ENCODE measurements at regions not wholly inside any gene's neighbourhood (a gene's known extent, or its start where the extent isn't known, plus 50 kb on each side); places are given as distances from the start of the nearest gene placed in this dataset.

DNA sequence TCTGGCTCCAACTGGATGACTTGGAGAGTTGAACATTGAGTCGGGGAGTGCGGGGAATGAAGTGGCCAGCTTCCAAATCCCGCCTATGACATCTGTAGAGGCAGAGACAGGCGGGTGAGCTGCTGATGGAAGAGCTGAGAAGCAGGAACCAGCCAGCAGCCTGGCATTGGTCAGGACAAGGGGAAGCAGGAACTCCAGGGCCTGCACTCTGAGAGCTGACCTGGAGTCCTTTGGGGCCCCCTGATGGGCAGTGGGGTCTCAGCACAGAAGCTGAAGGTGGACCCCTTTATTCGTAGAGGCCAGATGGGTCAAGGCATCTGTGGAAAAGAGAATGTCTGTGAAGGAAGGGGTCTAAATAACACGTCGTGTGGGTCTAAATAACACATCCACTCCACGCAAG, 57.0 kb downstream of the SEC61G start:
- no peak for DNase-seq (ENCODE audit: low spot score)
- Histone ChIP-seq H3K9me3 (ENCODE audit: severe bottlenecking) (peaks cover 2% of the 10 kb centered on the region), H3K4me3 (ENCODE audit: severe bottlenecking) (no peak overlapping the region), H3K4me1 (ENCODE audit: insufficient read depth, poor library complexity, severe bottlenecking) (no peaks in the 10 kb centered on the region), H3K36me3 (ENCODE audit: low read depth) (no peaks in the 10 kb centered on the region), H3K27ac (ENCODE audit: poor library complexity, severe bottlenecking) (no peak overlapping the region), H3K27me3 (ENCODE audit: insufficient read depth, poor library complexity, severe bottlenecking) (peaks cover 13% of the 10 kb centered on the region)
- ATAC-seq (ENCODE audit: low read depth), result no peak
- TF ChIP-seq, protein P1, sequence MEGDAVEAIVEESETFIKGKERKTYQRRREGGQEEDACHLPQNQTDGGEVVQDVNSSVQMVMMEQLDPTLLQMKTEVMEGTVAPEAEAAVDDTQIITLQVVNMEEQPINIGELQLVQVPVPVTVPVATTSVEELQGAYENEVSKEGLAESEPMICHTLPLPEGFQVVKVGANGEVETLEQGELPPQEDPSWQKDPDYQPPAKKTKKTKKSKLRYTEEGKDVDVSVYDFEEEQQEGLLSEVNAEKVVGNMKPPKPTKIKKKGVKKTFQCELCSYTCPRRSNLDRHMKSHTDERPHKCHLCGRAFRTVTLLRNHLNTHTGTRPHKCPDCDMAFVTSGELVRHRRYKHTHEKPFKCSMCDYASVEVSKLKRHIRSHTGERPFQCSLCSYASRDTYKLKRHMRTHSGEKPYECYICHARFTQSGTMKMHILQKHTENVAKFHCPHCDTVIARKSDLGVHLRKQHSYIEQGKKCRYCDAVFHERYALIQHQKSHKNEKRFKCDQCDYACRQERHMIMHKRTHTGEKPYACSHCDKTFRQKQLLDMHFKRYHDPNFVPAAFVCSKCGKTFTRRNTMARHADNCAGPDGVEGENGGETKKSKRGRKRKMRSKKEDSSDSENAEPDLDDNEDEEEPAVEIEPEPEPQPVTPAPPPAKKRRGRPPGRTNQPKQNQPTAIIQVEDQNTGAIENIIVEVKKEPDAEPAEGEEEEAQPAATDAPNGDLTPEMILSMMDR (IDR thresholded peaks at IDR 0.05; ENCODE audit: poor library complexity, severe bottlenecking), result no peak

DNA sequence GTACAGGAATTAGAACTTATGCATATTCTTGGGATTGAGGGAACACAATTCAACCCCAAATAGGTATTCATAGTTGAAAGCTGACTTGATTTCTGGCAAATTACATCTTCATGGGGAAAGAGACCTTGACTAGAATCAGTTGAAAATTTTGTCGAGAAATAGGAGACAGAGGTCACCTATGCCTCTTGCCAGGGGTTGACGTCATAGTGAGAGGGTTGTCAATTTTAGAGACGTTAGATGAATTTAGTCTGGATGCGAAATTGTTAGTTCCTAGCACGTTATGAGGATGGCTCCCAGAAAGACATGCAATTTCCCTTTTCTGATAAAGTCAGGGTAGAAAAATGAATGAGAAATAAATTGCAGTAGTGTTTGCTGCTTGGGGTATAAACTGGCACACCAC, 59.3 kb downstream of the SEC61G start:
- DNase-seq (ENCODE audit: low spot score) (no peak), ATAC-seq (ENCODE audit: low read depth) (no peak)
- peaks cover 2% of the 10 kb centered on the region for H3K9me3 ChIP-seq (ENCODE audit: severe bottlenecking)
- H3K27me3 ChIP-seq (ENCODE audit: insufficient read depth, poor library complexity, severe bottlenecking), result peaks cover 24% of the 10 kb centered on the region
- no peak overlapping the region for H3K4me3 ChIP-seq (ENCODE audit: severe bottlenecking)
- H3K36me3 ChIP-seq (ENCODE audit: low read depth), result no peaks in the 10 kb centered on the region
- TF ChIP-seq, protein P1 (IDR thresholded peaks at IDR 0.05; ENCODE audit: poor library complexity, severe bottlenecking), result no peak
- no peak overlapping the region for H3K27ac ChIP-seq (ENCODE audit: poor library complexity, severe bottlenecking)
- no peaks in the 10 kb centered on the region for H3K4me1 ChIP-seq (ENCODE audit: insufficient read depth, poor library complexity, severe bottlenecking)

DNA sequence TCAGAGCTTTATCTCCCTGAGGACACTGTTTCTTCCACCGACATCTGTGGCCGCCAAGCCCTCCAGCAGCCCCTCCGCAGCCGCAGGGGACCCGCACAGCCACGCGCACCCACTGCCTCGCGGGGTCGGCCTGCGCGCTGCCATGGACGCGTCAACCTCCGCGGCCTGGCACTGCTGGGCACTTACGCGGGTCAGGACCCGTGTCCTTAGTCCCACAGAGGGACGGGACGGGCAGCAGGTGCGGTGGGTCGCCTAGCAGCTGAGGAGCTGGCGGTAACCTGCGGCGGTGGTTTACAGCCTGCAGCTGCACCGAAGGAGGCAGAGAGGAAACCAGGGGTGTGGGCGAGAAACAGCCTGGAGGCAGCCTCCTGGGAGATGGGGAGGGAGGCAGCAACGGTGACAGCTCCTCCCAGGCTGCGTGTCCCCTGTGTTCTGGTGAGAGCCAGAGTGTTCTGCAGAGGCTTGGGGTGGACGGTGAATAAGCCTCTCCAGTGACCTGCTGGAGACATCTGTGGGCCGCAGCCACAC, 61.3 kb downstream of the SEC61G start:
- H3K4me3 ChIP-seq (ENCODE audit: severe bottlenecking), result no peak overlapping the region
- H3K36me3 ChIP-seq (ENCODE audit: low read depth), result no peaks in the 10 kb centered on the region
- TF ChIP-seq, protein P1 (IDR thresholded peaks at IDR 0.05; ENCODE audit: poor library complexity, severe bottlenecking), result no peak
- DNase-seq (ENCODE audit: low spot score), result no peak
- no peaks in the 10 kb centered on the region for H3K4me1 ChIP-seq (ENCODE audit: insufficient read depth, poor library complexity, severe bottlenecking)
- peaks cover 32% of the 10 kb centered on the region for H3K27me3 ChIP-seq (ENCODE audit: insufficient read depth, poor library complexity, severe bottlenecking)
- no peak overlapping the region for H3K27ac ChIP-seq (ENCODE audit: poor library complexity, severe bottlenecking)
- ATAC-seq (ENCODE audit: low read depth), result no peak
- H3K9me3 ChIP-seq (ENCODE audit: severe bottlenecking), result no peaks in the 10 kb centered on the region

DNA sequence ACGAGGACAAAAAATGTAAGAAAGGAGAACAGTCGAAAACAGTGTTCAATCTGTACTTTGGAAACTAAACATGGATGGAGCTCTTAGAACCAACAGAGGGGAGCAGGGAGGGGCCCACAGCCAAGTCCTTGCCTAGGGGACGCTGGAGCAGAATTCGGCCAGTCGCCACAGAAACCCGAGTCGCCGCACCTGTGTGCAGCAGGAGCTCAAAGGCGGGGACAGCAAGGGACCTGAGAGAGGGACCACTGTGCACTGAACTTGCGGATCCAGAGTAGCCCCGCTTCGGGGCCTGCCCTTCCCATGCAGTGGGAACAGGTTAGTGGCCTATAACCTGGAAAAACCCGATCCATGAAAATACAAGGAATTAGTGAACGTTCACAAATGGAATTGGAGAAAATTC, 68.1 kb downstream of the SEC61G start:
- Histone ChIP-seq H3K4me1 (ENCODE audit: insufficient read depth, poor library complexity, severe bottlenecking) (no peaks in the 10 kb centered on the region), H3K27me3 (ENCODE audit: insufficient read depth, poor library complexity, severe bottlenecking) (peaks cover 15% of the 10 kb centered on the region), H3K36me3 (ENCODE audit: low read depth) (no peaks in the 10 kb centered on the region), H3K9me3 (ENCODE audit: severe bottlenecking) (no peaks in the 10 kb centered on the region), H3K27ac (ENCODE audit: poor library complexity, severe bottlenecking) (no peak overlapping the region), H3K4me3 (ENCODE audit: severe bottlenecking) (no peak overlapping the region)
- DNase-seq (ENCODE audit: low spot score) (no peak), ATAC-seq (ENCODE audit: low read depth) (no peak)
- TF ChIP-seq, protein P1 (IDR thresholded peaks at IDR 0.05; ENCODE audit: poor library complexity, severe bottlenecking), result no peak

DNA sequence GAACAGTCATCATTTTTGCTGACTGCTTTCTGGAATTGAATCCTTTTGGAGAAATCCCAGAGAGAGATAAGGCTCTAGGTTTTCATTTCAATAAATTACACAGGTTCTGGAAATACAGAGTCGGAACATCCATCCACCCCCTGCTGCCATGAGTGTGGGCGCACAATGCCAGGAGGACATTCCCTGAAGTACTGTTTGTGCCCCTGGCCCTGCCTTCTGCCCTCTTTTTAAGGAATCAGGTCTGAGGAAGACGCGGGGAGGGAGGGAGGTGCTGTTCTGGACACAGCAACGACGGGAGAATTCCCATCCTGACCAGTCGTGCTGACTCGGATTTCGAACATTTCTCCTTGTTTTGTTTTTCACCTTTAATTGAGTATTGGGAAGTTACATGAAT, 69.0 kb downstream of the SEC61G start:
- Histone ChIP-seq H3K36me3 (ENCODE audit: low read depth) (no peaks in the 10 kb centered on the region), H3K4me3 (ENCODE audit: severe bottlenecking) (no peak overlapping the region), H3K9me3 (ENCODE audit: severe bottlenecking) (no peaks in the 10 kb centered on the region), H3K27ac (ENCODE audit: poor library complexity, severe bottlenecking) (no peak overlapping the region), H3K27me3 (ENCODE audit: insufficient read depth, poor library complexity, severe bottlenecking) (peaks cover 14% of the 10 kb centered on the region), H3K4me1 (ENCODE audit: insufficient read depth, poor library complexity, severe bottlenecking) (no peaks in the 10 kb centered on the region)
- ATAC-seq (ENCODE audit: low read depth) (no peak), DNase-seq (ENCODE audit: low spot score) (no peak)
- TF ChIP-seq, protein P1 (IDR thresholded peaks at IDR 0.05; ENCODE audit: poor library complexity, severe bottlenecking), result no peak

Data from RWPE2 (cell line).